ENCODE measurements at regions not wholly inside any gene's neighbourhood (a gene's known extent, or its start where the extent isn't known, plus 50 kb on each side); places are given as distances from the start of the nearest gene placed in this dataset.
"Not testable (repeated sequence)": the region's sequence is repeated elsewhere in the genome, so short reads cannot be mapped to it uniquely, and the experiment has no call there.

GRCh38 chr15:25249236-25250010 is 189.4 kb downstream of the UBE3A start:
- Histone ChIP-seq H3K36me3 (no peaks in the 10 kb centered on the region), H3K27me3 (ENCODE audit: insufficient read depth, low read depth, severe bottlenecking) (peaks cover 56% of the 10 kb centered on the region), H3K9me3 (ENCODE audit: severe bottlenecking) (peaks cover 6% of the 10 kb centered on the region), H3K27ac (no peak overlapping the region), H3K4me3 (ENCODE audit: low read depth, low read length) (no peak overlapping the region)
- TF ChIP-seq, protein P1, sequence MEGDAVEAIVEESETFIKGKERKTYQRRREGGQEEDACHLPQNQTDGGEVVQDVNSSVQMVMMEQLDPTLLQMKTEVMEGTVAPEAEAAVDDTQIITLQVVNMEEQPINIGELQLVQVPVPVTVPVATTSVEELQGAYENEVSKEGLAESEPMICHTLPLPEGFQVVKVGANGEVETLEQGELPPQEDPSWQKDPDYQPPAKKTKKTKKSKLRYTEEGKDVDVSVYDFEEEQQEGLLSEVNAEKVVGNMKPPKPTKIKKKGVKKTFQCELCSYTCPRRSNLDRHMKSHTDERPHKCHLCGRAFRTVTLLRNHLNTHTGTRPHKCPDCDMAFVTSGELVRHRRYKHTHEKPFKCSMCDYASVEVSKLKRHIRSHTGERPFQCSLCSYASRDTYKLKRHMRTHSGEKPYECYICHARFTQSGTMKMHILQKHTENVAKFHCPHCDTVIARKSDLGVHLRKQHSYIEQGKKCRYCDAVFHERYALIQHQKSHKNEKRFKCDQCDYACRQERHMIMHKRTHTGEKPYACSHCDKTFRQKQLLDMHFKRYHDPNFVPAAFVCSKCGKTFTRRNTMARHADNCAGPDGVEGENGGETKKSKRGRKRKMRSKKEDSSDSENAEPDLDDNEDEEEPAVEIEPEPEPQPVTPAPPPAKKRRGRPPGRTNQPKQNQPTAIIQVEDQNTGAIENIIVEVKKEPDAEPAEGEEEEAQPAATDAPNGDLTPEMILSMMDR (IDR thresholded peaks at IDR 0.05; ENCODE audit: low read depth, low read length), result no peak
- no peak for DNase-seq

DNA sequence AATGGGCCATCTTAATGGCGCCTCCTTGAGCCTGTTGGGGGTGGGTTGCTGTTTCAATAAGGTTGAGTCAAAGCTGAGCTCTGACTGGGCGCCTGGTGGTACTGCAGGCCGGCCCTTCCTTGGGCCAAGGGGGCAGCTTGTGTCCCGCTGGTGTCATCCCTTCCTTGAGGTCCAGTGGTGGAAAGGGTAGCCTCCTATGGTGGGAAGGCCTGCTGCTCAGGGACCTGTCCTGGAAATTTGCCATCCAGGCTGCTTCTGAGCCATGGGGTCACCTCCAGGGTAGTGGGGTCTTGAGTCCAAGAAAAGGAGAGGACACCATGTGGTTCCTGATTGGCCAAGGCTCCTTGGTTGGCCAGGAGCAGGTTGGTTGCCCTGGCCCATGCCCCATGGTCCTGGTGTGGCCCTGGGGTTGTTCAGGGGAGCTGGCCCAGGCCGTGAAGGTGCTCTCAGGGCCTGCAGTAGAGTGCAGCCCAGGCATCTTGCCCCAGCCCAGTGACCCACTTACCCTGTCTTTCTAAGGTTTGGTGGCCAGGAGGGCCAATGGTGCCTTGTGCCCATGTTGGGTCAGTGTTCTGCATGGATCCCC is 188.7 kb downstream of the UBE3A start:
- H3K4me3 ChIP-seq (ENCODE audit: low read depth, low read length), result no peak overlapping the region
- TF ChIP-seq, protein P1 (IDR thresholded peaks at IDR 0.05; ENCODE audit: low read depth, low read length), result no peak
- H3K27me3 ChIP-seq (ENCODE audit: insufficient read depth, low read depth, severe bottlenecking), result peaks cover 58% of the 10 kb centered on the region
- H3K9me3 ChIP-seq (ENCODE audit: severe bottlenecking), result peaks cover 9% of the 10 kb centered on the region
- no peak for DNase-seq
- H3K36me3 ChIP-seq, result no peaks in the 10 kb centered on the region
- no peak overlapping the region for H3K27ac ChIP-seq

- Histone ChIP-seq H3K36me3 (no peaks in the 10 kb centered on the region), H3K4me3 (ENCODE audit: low read depth, low read length) (no peak overlapping the region), H3K27ac (no peak overlapping the region), H3K27me3 (ENCODE audit: insufficient read depth, low read depth, severe bottlenecking) (peaks cover 60% of the 10 kb centered on the region), H3K9me3 (ENCODE audit: severe bottlenecking) (peaks cover 17% of the 10 kb centered on the region)
- DNase-seq, result no peak
- TF ChIP-seq, protein P1 (IDR thresholded peaks at IDR 0.05; ENCODE audit: low read depth, low read length), result no peak
Measured at GRCh38 chr15:25250906-25251622, 187.8 kb downstream of the UBE3A start.

GRCh38 chr15:25251700-25252390 is 187.0 kb downstream of the UBE3A start:
- Histone ChIP-seq H3K27ac (no peak overlapping the region), H3K9me3 (ENCODE audit: severe bottlenecking) (peaks cover 17% of the 10 kb centered on the region), H3K27me3 (ENCODE audit: insufficient read depth, low read depth, severe bottlenecking) (peaks cover 54% of the 10 kb centered on the region), H3K36me3 (no peaks in the 10 kb centered on the region), H3K4me3 (ENCODE audit: low read depth, low read length) (no peak overlapping the region)
- TF ChIP-seq, protein P1 (IDR thresholded peaks at IDR 0.05; ENCODE audit: low read depth, low read length), result no peak
- no peak for DNase-seq

- H3K36me3 ChIP-seq; H3K27ac ChIP-seq; H3K4me3 ChIP-seq (ENCODE audit: low read depth, low read length); DNase-seq: not testable (repeated sequence)
- Histone ChIP-seq H3K27me3 (ENCODE audit: insufficient read depth, low read depth, severe bottlenecking) (peaks cover 49% of the 10 kb centered on the region), H3K9me3 (ENCODE audit: severe bottlenecking) (peaks cover 17% of the 10 kb centered on the region)
Measured at GRCh38 chr15:25253048-25253973, 185.5 kb downstream of the UBE3A start.
